Stimulated activated CD4-positive, alpha-beta T cell treated with anti-CD3 and anti-CD28 coated beads, Interleukin-4, amount 100 ng/mL, for 1 hour (primary cell): ENCODE measurements at regions not wholly inside any gene's neighbourhood (a gene's known extent, or its start where the extent isn't known, plus 50 kb on each side); places are given as distances from the start of the nearest gene placed in this dataset.
"Not testable (repeated sequence)": the region's sequence is repeated elsewhere in the genome, so short reads cannot be mapped to it uniquely, and the experiment has no call there.

Experiments used
- DNase-seq: peaks from one replicate; pipeline ENCODE4 v3.0.0-alpha.2; 2020

DNA sequence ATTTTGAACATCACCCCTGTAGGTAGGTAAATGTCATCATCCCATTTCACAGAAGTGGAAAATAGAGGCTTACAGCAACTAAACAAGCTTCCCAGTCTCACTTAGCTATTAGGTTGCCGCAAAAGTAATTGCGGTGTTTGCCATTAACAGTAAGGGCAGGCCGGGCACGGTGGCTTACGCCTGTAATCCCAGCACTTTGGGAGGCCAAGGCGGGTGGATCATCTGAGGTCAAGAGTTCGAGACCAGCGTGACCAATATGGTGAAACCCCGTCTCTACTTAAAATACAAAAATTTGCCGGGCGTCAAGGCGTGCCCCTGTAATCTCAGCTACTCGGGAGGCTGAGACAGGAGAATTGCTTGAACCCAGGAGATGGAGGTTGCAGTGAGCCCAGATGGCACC lies 179.7 kb downstream of the IRF8 start:
- DNase-seq = not testable (repeated sequence)

DNA sequence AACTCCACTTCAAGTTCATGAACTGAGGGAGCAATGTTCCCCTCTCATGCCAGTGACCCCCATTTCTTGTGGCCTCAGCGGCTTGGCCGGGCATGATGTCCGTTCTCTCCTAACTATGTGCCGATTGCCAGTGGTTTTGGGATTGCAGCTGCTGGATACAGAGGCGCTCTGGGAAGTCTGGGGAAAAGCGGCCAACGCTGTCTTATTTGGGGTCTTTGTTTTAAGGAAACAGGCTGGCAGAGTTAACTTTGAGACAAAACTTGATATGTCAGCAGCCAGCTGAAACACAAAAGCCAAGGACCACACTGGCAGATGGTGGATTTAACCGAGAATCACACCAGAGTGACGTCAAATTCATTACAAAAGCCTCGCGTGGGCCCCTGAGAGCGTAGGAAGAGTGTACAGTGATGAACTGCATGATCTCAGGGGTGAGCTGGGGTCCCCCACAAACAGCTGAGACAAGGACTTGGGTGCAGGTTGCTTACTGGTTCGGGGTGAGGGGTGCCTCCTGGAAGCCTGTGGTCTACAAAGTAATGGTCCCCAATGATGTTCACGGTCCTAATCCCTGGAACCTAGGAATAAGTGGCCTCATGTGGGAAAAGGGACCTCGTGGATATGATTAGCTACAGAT lies 180.4 kb downstream of the IRF8 start:
- DNase-seq = no peak

GRCh38 chr16:86080131-86080875 lies 181.3 kb downstream of the IRF8 start:
- DNase-seq = no peak

DNA sequence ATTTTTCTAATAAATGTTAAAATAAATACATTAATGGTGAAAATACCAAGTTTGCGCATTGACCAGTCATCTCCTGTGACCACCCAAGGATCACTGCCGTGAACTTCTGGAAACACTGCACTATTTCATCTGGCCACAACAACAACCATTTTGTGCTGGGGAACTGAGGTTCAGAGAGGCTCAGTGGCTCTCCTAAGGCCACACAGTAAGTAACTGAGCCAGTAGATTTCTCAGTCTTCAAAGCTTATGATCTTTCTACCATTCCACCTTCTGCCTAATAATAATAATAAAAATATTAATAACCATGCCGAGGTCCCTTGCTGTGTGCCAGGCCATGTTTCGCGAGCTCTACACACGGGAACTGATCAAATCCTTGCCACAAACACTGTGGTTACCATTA lies 182.0 kb downstream of the IRF8 start:
- no peak for DNase-seq

GRCh38 chr16:86082418-86083030 lies 183.6 kb downstream of the IRF8 start:
- no peak for DNase-seq

DNA sequence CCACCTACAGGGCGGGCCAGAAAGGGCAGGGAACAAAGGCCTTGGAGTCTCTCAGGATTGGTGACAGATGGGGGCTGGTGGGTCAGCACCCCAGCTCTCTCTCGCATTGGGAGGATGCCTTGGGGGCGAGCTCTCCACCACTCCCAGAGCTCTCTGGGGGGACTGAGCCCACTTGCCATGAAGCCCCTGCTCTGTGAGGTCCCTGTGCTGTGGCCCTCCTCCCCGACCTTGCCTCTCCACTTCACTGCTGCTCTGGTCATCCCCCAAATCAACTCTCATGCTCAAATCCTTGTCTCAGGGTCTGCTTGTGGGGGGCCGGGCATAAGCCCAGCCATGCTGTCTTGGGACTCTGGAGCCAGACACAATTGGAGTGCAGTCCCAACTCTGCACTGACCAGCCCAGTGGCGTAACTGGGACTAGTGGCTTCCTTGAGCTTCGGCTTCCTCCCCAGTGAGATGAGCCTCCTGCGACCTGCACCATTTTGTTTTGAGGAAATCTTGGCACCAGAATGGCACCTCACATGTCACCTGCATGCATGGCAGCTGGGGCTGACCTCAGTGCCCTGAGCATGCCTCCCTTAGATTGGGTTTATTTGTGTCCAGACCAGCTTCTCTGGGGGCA lies 184.5 kb downstream of the IRF8 start:
- DNase-seq = no peak

DNA sequence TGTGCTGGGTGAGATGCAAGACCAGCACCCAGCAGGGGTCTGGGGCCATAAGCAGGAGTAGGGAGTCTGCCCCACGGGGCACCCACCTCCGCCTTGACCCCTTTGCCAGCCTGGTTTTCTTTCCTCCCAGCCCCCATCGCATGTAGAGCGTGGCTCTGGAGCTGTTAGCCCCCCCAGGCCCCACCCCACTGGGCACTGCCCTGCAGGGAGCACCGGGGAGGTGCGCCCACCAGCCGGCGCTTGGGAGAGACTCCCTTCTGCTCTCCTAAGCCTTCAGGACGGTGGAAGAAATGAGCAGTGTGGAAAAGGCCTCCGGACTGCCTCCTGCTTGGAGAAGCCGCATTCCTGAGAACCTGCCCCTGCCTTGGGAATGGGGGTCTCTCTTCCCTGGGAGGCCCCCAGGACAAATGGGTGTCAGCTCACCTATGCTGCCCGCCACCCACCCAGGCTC lies 186.2 kb downstream of the IRF8 start:
- no peak for DNase-seq

- DNase-seq = no peak
Observed at GRCh38 chr16:86085795-86086194, 186.8 kb downstream of the IRF8 start.

GRCh38 chr16:86086471-86086870 lies 187.5 kb downstream of the IRF8 start:
- no peak for DNase-seq

GRCh38 chr16:86087011-86087895 lies 188.3 kb downstream of the IRF8 start:
- no peak for DNase-seq

- DNase-seq = no peak
Observed at GRCh38 chr16:86087896-86088230, 188.9 kb downstream of the IRF8 start.

- no peak for DNase-seq
Observed at GRCh38 chr16:86088287-86088686, 189.3 kb downstream of the IRF8 start.

- DNase-seq = no peak
Observed at GRCh38 chr16:86088816-86089215, 189.9 kb downstream of the IRF8 start.

DNA sequence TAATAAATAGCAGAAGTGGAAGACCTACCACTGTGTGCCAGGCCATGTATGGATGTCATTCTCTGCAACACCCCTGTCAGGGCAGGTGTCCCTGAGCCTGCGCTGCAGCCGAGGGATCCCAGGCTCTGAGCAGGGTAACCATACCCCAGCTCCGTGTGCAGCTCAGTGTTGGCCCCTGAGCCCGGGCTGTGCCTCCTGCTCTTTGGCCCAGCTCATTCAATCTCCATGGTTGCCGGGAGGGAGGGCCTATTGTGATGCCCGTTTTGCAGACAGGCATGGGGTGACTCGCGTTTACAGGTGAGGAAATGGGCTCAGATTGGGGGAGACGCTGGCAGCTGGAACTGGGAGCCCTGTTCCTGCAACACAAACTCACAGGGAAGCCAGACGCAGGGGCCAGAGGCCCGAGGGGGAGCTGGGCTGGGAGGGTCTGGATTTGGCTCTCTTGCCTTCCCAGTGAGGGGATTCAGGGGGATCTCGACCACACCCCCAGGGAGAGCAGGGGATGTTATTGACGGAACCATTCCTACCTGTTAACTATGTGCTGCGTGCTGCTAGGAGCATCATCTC lies 190.5 kb downstream of the IRF8 start:
- DNase-seq = no peak

DNA sequence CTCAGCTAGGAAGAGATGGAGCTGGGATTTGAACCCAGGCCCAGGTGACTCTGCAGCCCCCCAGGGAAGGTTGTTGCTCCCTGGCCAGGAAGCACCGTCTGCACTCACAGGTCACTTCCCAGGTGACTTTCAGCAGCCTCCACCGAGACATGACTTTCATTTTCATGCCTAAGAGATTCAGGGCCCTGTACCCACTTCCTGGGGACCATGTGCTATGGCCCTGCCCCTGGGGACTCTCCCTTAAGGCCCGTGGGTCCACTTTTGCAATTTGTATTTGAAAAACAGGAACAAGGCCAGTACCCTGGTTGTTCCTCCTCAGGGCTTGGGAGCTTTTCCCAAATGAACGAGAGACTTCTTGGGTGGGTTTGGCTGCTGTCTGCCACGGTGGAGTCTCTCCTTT lies 191.0 kb downstream of the IRF8 start:
- no peak for DNase-seq

GRCh38 chr16:86090461-86091170 lies 191.7 kb downstream of the IRF8 start:
- DNase-seq = no peak

DNA sequence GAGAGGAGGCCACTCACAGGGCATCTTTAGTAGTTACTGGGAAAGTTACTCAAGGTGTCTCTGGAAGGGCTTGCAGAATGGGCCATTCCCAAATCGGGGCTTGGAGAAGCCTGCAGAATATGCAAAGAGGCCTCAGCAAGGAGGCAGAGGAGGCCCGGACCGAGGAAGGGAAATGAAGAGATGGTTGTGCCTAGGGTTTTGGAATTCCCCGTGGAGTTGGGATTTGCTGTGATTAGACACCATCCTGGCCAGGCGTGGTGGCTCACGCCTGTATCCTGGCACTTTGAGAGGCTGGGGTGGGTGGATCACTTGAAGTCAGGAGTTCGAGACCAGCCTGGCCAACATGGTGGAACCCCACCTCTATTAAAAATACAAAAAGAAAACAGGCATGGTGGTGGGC lies 193.0 kb downstream of the IRF8 start:
- DNase-seq = no peak

DNA sequence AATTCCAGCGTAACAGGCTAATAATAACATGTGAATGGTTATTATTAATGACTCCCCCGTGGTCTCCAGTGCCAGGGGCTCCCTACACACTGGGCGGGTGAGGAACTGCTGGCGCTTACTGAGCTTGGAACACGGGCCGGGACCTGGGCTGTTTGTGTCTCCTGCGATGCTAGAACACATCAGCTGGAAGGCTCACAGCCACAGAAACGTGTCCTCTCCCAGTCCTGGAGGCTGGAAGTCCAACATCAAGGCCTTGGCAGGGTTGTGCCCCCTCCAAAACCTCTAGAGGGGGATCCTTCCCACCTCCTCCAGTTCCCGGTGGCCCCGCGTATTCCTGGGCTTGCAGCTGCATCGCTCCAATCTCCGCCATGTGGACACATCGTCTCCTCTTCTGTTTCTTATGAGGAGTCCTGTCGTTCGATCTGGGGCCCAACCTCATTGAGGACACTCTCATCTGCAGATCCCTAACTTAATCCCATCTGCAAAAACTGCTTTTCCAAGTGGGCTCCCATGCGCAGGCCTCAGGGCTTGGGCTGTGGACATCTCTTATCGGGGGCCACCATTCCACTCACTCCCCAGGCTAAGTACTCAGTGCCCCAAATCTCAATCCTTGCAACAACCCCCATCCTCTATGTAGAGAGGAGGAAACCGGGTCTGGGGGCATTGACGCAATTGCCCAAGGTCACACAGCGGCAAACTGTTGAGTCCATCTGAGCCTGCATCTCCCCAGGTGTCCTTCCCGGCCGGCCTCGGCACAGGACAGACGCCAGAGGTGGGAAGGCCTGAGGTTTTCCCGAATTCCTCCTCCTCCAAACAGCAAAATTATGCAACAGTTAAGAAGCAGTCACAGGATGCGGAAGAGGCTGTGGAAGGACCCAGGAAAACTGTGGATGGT lies 193.9 kb downstream of the IRF8 start:
- DNase-seq = no peak

GRCh38 chr16:86093801-86094750 lies 195.1 kb downstream of the IRF8 start:
- no peak for DNase-seq
